H54 (cell line): ENCODE measurements at regions not wholly inside any gene's neighbourhood (a gene's known extent, or its start where the extent isn't known, plus 50 kb on each side); places are given as distances from the start of the nearest gene placed in this dataset.

ENCODE experiments used
- DNase-seq: peaks from one replicate; pipeline ENCODE4 v3.0.0; 2011; ENCODE audit warnings: low spot score, mixed read lengths; ENCODE audit not compliant: insufficient read length
- FAIRE-seq: peaks from 3 replicates; lab custom pipeline; 2011; peaks lifted over from hg19 to GRCh38; lab: Jason Lieb, UNC
- POLR2A ChIP-seq: IDR thresholded peaks from 2 replicates; pipeline ENCODE4 v1.6.1; 2011; ENCODE audit warnings: low read depth, mild to moderate bottlenecking, low read length

DNA sequence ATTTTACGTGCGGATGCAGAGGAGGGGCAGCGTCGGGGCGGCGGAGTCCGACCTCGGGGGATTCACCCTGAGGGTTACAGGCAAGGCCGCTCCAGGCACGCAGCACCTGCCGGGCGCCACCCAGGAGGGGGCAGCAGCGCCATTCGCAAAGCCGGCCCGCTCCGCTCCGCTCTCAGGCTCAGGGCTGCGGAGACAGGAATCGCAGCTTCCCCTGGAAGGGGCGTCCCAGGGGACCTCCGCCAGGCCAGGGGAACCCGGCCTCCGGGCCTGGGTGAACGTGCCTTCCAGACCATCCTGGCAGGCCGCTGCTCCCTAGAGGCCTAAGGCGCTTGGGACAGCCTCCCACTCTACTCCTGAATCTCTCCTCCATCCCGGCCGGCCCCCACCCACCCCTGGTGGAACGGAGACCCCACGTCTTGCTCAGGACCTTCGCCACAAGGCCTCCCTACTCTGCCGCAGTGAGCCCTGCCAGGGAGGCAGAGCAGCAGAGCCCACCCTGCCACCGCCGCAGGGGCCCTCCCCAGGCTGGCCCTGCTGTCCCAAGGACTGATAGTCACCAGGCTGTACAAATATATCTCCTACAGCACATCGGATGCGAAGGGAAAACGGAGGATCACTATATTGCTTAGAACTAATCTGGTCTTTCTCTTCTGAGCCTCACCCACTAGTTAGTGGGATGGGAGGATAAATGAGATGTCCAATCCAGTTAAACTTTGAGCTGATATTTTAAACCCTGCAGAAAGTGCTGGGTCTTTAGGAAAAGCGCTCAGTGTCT, 115.0 kb downstream of the SMIM20 start:
- DNase-seq (no peak), FAIRE-seq (no peak)
- no peak for TF ChIP-seq POLR2A

DNA sequence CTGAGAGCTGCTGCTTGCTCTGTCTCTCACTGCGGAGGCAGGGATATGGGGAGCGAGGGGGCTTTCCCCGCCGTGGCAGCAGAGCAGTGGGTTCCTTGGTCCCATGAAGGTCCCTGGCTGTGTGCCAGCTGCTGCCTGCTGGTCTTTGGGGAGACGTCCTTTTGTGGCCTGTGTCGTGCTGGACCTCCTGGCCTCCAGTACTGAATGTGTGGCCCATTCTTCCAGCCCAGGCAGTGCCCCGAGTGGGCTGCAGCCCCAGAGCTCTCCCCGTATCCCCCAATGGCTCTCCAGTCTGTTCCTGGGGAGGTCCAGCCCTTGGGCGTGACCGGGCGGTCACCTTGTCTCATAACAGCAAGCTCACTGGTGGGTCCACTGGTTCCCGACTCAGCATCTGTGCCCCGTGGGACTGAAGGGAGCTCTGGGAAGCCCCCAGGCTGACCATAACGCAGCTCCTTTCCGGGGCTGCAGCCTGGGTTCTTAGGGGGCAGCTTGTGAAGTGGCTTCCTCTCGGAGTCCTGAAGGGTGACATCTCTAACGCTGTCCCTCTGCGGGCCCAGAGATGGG, 115.6 kb downstream of the SMIM20 start:
- no peak for TF ChIP-seq POLR2A
- FAIRE-seq (no peak), DNase-seq (no peak)

DNA sequence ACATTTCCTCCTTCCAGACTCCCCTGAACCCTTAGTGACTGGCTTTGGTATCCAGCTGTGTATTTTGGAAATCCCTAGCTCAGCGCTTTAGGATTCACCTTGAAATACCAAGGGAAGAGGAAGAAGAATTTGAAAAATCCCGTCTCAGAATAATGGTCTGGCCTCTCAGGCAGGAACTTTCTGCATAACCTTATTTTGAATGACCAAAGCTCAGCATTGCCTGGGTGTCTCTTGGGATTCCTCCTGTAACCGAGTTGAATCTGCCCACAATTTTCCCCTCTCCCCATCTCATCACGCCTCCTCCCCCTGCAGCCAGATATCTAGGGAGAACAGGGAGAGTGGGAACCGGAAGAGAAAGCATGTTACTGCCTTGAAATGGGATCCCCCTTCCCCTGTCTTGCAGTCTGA, 116.2 kb downstream of the SMIM20 start:
- TF ChIP-seq POLR2A: no peak
- FAIRE-seq: no peak
- no peak for DNase-seq

DNA sequence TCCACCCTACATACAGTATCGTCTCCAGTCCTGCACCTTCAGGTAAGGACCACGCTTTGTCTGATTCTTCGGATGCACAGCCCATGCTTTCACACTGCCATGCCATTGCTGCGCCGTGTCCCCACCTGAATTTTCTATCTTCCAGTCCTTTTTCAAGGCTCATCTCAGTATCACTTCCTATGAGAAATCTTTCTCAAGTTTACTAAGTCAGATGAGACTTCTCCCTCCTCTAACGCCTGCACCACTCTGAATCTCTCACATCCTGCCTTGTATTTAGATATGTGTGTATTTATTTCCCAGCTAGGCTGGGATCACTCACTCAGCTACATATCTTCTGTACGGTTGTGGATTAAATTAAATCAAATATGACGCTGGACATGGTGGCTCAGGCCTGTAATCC, 116.8 kb downstream of the SMIM20 start:
- no peak for TF ChIP-seq POLR2A
- FAIRE-seq: no peak
- no peak for DNase-seq

DNA sequence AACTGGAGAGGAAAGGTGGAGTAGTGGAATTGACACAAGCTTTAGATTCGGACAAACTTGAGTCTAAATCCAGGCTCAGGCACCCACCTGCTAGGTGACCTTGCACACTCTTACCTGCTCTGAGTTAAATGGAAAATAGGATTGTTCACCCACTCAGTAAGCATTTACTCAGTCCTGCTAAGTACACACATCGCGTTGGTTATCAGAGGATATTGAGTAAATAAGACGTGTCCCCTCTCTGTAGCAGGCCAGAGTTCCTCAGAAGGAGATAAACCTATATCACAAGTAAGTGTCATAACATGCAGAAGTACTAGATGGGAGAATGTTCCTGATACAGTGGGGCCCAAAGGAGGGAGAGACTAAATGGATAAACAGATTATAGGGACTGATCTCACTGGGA, 117.7 kb downstream of the SMIM20 start:
- FAIRE-seq: no peak
- no peak for TF ChIP-seq POLR2A
- DNase-seq: no peak

DNA sequence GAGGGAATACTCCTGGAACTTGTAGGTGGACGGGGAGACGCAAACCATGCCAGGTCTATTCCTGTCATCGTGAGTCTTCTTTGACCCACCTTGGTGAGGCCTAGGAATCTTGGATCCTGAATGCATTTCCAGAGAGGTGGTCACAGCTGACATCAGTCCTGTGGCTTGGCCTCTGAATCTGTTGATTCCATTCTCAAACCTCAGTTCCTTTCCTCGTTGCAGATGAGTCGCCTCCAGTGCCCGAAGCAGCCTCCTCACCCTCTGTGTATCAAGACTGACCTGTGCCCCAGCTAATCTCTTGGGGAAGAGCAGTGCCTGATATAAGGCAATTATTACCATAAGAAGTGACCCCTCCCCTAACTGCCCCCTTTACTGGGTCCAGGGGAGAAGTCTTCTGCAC, 118.1 kb downstream of the SMIM20 start:
- no peak for TF ChIP-seq POLR2A
- FAIRE-seq (no peak), DNase-seq (no peak)

DNA sequence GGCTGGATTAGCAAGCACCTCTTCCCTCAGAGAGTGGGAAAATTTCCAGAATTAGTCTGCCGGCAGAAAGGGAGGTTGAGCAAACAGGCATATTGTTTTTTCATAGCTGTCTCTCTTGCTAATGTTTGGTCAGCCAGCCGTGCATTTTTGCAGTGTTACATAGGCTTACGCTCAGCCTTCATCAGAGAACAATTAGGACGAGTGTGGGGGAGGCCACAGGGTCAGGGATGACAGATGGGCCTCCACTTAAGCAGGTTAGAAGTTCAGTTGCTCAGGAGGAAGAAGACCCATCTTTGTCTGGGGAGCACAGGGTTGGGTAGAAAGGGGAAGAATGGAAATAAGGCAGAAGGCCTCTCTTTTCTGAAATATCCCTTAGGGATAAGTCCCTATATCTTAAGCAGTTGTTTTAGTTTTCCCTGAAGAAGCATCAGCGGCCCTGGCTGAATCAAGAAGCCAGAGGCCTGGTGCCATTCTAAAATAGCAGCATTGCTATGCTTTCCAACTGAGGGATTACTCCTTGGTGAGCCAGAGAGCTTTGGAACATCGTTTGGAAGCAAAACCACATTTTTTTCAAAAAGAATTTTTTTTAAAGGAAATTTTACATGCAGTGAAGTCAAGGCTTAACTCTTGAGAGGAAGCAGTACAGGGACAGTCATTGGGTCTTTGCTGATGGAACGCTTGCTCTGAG, 118.8 kb downstream of the SMIM20 start:
- FAIRE-seq (no peak), DNase-seq (no peak)
- TF ChIP-seq POLR2A: no peak

DNA sequence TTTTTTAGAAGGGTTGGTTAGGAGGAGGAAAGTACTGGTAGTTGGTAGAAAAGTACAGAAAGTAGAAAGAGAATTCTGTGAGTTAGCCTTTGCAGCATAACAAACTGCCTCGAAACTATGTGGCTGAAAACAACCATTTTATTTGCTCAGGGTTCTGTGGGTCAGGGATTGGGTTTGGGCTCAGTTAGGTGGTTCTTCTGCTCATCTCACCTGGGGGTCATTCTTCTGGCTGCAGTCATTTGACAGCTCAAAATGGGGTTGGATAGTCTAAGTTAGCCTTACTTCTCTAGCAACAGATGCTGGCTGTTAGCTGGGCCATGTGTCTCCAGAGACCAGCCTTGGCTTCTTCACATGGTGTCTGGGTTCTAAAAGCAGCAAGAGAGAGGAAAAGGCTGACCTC, 119.4 kb downstream of the SMIM20 start:
- no peak for FAIRE-seq
- DNase-seq: no peak
- TF ChIP-seq POLR2A: no peak

DNA sequence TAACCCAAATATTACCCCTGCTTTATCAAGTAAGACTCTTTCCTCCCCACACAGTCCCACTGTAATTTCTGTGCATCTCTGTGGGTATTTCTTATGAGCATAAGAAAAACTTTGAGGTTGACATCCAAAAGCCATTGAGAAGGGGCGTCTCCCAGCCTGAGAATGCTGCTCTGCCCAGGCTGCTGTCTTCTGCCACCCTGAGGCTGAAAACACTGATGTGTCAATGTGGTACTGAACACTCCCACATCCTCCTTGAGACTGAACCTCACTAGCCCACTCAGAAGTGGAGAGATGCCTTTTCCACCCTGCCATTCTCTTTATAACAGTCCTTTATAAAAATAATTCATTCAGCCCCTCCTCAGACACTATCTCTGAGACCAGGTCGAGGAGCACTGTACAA, 120.8 kb downstream of the SMIM20 start:
- FAIRE-seq (no peak), DNase-seq (no peak)
- no peak for TF ChIP-seq POLR2A

DNA sequence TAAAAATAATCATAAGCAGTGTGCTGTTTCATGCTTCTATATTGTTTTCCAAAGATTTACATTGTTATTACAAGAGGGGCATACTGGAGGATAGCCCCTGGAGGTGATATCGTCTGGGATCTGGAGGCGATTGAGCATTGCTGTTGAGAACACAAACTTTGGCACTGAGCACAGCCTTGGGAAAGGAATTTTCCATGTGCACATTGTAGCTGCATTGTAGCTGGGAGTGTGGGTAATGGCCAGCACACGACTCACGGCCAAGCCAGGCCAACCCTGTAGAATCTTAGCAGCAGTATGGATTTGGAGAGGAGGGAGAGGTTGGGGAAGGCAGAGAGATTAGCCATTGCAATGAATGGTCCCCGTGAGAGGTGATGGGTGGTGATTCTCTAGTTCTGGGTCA, 121.9 kb downstream of the SMIM20 start:
- no peak for TF ChIP-seq POLR2A
- DNase-seq: no peak
- FAIRE-seq: no peak

DNA sequence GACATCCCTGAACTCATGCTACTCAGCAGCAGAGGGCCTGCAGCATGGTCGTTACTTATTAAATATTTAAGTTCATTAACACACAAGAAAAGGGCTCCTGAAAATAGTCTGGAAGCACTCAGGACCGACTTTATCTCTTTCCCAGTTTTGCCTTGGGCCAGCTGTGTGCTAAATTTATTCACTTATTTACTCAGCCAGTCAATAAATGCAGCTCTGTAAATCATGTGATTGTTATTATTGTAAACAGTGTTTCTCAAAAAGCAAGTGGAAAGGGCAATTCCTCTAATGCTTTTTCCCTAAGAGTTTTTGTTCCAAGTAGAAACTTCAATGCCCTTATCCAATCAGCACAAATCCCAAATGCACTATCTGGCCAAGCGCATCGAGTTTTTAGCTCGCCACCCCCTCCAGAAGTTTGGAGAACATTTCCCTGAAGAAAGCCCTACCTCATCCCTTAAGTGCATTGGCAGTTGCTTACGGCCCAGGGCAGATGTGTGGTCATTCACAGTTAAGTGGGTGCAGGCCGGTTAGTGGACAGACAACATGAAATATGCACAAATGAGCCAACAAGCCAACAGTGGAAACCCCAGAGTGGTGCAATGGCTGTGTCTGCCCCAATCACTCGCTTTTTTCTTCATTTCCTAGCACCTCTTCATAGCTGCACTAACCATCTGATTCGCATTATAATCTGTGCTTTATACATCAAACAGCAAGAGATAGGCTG, 125.8 kb downstream of the SMIM20 start:
- TF ChIP-seq POLR2A: no peak
- DNase-seq (no peak), FAIRE-seq (no peak)

DNA sequence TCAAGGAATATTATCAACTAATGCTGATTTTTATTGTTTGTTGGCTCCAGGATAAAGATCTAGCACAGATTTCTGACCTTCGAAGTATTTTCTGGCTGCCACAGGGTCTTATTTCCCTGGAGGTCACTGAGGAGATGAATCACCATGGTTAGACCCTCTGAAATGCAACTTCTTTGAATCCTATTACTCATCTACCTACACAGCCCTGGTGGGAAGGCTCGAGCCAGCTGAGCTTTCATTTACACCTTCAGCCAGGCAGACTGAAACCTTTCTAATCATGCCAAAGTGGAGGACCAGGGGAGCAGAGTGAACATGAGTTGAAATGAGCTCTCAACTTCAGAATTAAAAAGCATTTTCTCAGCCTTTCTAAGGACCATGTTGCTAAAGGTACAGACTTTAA, 130.5 kb downstream of the SMIM20 start:
- no peak for TF ChIP-seq POLR2A
- DNase-seq (no peak), FAIRE-seq (no peak)

DNA sequence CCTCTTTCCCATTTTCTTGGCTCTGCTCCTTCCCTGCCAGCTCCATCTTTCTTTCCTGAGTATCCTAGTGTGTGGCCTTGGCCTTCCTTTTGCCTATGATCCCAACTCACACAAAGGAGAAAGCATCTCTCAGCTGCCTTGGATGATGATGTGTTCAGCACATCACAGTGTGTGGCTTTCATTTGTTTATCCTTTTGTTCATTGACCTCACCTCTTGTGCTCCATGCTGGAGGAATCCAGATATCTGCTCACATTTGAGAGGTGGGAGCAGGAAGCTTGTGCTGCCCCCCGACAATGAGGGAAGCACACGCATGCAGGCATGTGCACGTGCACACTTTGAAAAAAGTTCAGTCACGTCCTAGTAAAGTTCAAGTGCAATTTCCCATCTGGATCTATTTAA, 131.0 kb downstream of the SMIM20 start:
- DNase-seq (no peak), FAIRE-seq (no peak)
- no peak for TF ChIP-seq POLR2A

DNA sequence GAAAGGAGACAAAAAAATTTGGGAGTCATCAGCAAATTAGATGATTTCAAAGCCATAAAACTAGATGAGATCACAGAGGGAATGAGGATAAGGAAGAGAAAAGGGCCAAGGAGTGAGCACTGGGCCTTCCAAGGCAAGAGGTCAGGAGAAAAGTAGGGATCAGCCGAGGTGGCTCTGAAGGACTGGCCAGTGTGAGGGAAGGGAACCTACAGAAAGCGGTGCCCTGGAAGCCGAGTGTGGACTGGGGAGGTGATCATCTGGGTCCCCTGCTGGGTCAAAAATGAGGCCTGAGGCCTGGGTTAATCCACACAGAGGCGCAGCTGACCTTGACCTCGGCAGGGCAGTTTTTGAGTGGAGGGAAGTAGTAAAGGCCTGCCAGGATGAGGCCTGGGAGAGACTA, 133.8 kb downstream of the SMIM20 start:
- DNase-seq (no peak), FAIRE-seq (no peak)
- TF ChIP-seq POLR2A: no peak
